K562 (cell line): ENCODE measurements at regions not wholly inside any gene's neighbourhood (a gene's known extent, or its start where the extent isn't known, plus 50 kb on each side); places are given as distances from the start of the nearest gene placed in this dataset.

ENCODE experiments used
- BHLHE40 ChIP-seq: IDR thresholded peaks from 2 replicates; pipeline ENCODE4 v1.6.1; 2011; ENCODE audit warnings: low read length, improper control_type of control experiment
- ESRRB ChIP-seq: fragments of 250-450 bp; sonication (Bioruptor Pico); IDR thresholded peaks from 2 replicates; pipeline ENCODE4 v1.5.0; 2020; ENCODE audit warnings: mild to moderate bottlenecking, moderate library complexity, borderline replicate concordance
- FOSL1 ChIP-seq: fragments of 200-800 bp; sonication (Bioruptor generic); conservative IDR thresholded peaks from 2 replicates; pipeline ENCODE4 v1.6.1; 2016; ENCODE audit warnings: missing genetic modification characterization, missing compliant biosample characterization
- JUN ChIP-seq, 2 experiments: sonication (generic) in 1 of 2; formaldehyde crosslinking in 1 of 2; IDR thresholded peaks; 2 replicates each; pipeline versions ENCODE4 v1.6.1 to v1.8.0; 2012 to 2022; ENCODE audit warnings: borderline replicate concordance in 2 of 2, mild to moderate bottlenecking in 2 of 2, improper control_type of control experiment in 1 of 2, low read depth in 1 of 2, low read length in 1 of 2, missing genetic modification reagents in 1 of 2
- JUND ChIP-seq, 2 experiments: IDR thresholded peaks; 2 replicates in 1 of 2; 3 replicates in 1 of 2; pipeline ENCODE4 v1.6.1; 2011; ENCODE audit warnings: borderline replicate concordance in 2 of 2, low read depth in 2 of 2, low read length in 2 of 2, improper control_type of control experiment in 1 of 2, missing biosample characterization in 1 of 2, missing genetic modification characterization in 1 of 2, missing genetic modification reagents in 1 of 2
- KLF16 ChIP-seq: IDR thresholded peaks from 2 replicates; pipeline ENCODE4 v1.6.1; 2016; ENCODE audit warnings: antibody characterized with exemption
- LARP7 ChIP-seq: fragments of 450-650 bp; IDR thresholded peaks from 2 replicates; pipeline ENCODE4 v1.6.1; 2016
- MAFF ChIP-seq: IDR thresholded peaks from 2 replicates; pipeline ENCODE4 v1.6.1; 2012; ENCODE audit warnings: low read length, improper control_type of control experiment
- MAFG ChIP-seq: fragments of 450-650 bp; conservative IDR thresholded peaks from 2 replicates; pipeline ENCODE4 v1.6.1; 2016; ENCODE audit warnings: missing genetic modification characterization, missing compliant biosample characterization
- MAFK ChIP-seq: IDR thresholded peaks from 2 replicates; pipeline ENCODE4 v1.6.1; 2011; ENCODE audit warnings: low read length, improper control_type of control experiment
- SMARCA4 ChIP-seq: fragments of 450-650 bp; IDR thresholded peaks from 2 replicates; pipeline ENCODE4 v1.6.1; 2016
- SREBF1 ChIP-seq: fragments of 150-350 bp; IDR thresholded peaks from 2 replicates; pipeline ENCODE4 v1.6.1; 2014; ENCODE audit warnings: antibody characterized with exemption, low read depth, low read length, borderline replicate concordance
- XRCC4 ChIP-seq: IDR thresholded peaks from one replicate; pipeline ENCODE4 v1.6.1; 2011; ENCODE audit not compliant: insufficient read depth, insufficient read length; ENCODE audit errors: extremely low read depth
- ZNF143 ChIP-seq: sonication (generic); formaldehyde crosslinking; IDR thresholded peaks from 2 replicates; pipeline ENCODE4 v1.9.0; 2022; ENCODE audit warnings: mild to moderate bottlenecking, missing genetic modification reagents
- ZNF253 ChIP-seq: fragments of 250-450 bp; sonication (Bioruptor Pico); conservative IDR thresholded peaks from 2 replicates; pipeline ENCODE4 v1.6.1; 2021; ENCODE audit warnings: mild to moderate bottlenecking
- ZNF384 ChIP-seq: IDR thresholded peaks from 2 replicates; pipeline ENCODE4 v1.6.1; 2012; ENCODE audit warnings: low read depth, low read length, improper control_type of control experiment
- ZNF75A ChIP-seq: fragments of 450-650 bp; formaldehyde crosslinking; IDR thresholded peaks from 2 replicates; pipeline ENCODE4 v1.4.0; 2020; ENCODE audit warnings: mild to moderate bottlenecking
- TF ChIP-seq, protein P1 (sequence below): fragments of 450-650 bp; formaldehyde crosslinking; IDR thresholded peaks from 2 replicates; pipeline ENCODE4 v1.4.0; 2020; ENCODE audit warnings: mild to moderate bottlenecking, moderate library complexity

DNA sequence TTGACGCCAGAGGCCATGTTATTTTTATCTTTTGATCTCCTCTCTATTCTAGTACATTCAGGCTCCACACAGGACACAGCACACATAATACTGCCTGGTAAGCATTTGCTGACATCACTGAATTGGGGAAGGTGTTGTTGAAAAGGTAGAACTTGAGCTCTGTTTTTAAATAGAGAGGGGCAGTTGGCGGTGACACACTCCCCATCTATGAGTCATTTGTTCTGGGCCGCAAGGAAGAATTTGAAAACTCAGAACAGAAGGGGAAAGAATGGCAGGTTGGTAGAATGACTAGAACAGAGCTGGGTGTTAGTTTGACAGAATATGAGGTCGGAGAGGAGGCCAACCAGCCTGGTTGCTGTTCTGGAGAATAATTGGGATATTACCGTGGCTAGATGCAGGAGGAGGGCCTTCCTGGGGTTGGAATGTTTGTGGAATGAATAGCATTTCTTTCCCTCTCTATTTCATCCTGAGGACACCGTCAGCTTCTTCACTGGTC lies 52.1 kb upstream of the ERRFI1 start (continued):
- TF ChIP-seq JUN (IDR thresholded peaks at IDR 0.05; ENCODE audit: borderline replicate concordance, low read depth, low read length), result peak; percentile 64
- no peak for TF ChIP-seq JUN (CRISPR knock-in tag; IDR thresholded peaks at IDR 0.05; ENCODE audit: borderline replicate concordance)
- no peak for TF ChIP-seq ZNF384
- TF ChIP-seq LARP7, result no peak
- TF ChIP-seq MAFF, result peak; percentile 69
- no peak for TF ChIP-seq ZNF143 (CRISPR knock-in tag)
- TF ChIP-seq FOSL1, result peak; percentile 75
- TF ChIP-seq SMARCA4, result peak; percentile 10; the same call in 1 of the 2 replicates
- no peak for TF ChIP-seq BHLHE40
- TF ChIP-seq, protein P1, sequence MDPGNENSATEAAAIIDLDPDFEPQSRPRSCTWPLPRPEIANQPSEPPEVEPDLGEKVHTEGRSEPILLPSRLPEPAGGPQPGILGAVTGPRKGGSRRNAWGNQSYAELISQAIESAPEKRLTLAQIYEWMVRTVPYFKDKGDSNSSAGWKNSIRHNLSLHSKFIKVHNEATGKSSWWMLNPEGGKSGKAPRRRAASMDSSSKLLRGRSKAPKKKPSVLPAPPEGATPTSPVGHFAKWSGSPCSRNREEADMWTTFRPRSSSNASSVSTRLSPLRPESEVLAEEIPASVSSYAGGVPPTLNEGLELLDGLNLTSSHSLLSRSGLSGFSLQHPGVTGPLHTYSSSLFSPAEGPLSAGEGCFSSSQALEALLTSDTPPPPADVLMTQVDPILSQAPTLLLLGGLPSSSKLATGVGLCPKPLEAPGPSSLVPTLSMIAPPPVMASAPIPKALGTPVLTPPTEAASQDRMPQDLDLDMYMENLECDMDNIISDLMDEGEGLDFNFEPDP (CRISPR knock-in tag), result no peak
- TF ChIP-seq MAFK, result peak; percentile 74
- TF ChIP-seq ZNF253, result no peak
- no peak for TF ChIP-seq ZNF75A (CRISPR knock-in tag)
- peak; percentile 71 for TF ChIP-seq MAFG (tag)
- TF ChIP-seq JUND (IDR thresholded peaks at IDR 0.05; ENCODE audit: borderline replicate concordance, low read depth, low read length), result peak; percentile 33; the same call in 1 of the 2 replicates
- no peak for TF ChIP-seq JUND (tag; IDR thresholded peaks at IDR 0.05; ENCODE audit: borderline replicate concordance, low read depth, low read length)
- TF ChIP-seq ESRRB (CRISPR knock-in tag), result no peak
- no peak for TF ChIP-seq KLF16
- no peak for TF ChIP-seq XRCC4
- TF ChIP-seq SREBF1, result no peak
